Retinal pigment epithelial cell (primary cell): ENCODE measurements at regions not wholly inside any gene's neighbourhood (a gene's known extent, or its start where the extent isn't known, plus 50 kb on each side); places are given as distances from the start of the nearest gene placed in this dataset.

Experiments
- DNase-seq: peaks from one replicate; pipeline ENCODE4 v3.0.0-alpha.2; 2010; ENCODE audit warnings: low read depth
- H3K4me3 ChIP-seq: 2 replicates; pipeline ENCODE4 v1.5.1; 2011; ENCODE audit warnings: mild to moderate bottlenecking, low read length, control low read depth, moderate library complexity
- TF ChIP-seq, protein P1 (sequence below): conservative IDR thresholded peaks from 2 replicates; pipeline ENCODE4 v1.5.1; 2011; ENCODE audit warnings: low read depth, low read length, control low read depth, inconsistent platforms

GRCh38 chr9:135224921-135225541, 137.6 kb downstream of the OLFM1 start:
- TF ChIP-seq, protein P1, sequence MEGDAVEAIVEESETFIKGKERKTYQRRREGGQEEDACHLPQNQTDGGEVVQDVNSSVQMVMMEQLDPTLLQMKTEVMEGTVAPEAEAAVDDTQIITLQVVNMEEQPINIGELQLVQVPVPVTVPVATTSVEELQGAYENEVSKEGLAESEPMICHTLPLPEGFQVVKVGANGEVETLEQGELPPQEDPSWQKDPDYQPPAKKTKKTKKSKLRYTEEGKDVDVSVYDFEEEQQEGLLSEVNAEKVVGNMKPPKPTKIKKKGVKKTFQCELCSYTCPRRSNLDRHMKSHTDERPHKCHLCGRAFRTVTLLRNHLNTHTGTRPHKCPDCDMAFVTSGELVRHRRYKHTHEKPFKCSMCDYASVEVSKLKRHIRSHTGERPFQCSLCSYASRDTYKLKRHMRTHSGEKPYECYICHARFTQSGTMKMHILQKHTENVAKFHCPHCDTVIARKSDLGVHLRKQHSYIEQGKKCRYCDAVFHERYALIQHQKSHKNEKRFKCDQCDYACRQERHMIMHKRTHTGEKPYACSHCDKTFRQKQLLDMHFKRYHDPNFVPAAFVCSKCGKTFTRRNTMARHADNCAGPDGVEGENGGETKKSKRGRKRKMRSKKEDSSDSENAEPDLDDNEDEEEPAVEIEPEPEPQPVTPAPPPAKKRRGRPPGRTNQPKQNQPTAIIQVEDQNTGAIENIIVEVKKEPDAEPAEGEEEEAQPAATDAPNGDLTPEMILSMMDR, result no peak
- no peak overlapping the region for H3K4me3 ChIP-seq
- no peak for DNase-seq

GRCh38 chr9:135225619-135226228, 138.3 kb downstream of the OLFM1 start:
- TF ChIP-seq, protein P1, result no peak
- no peak for DNase-seq
- no peak overlapping the region for H3K4me3 ChIP-seq

GRCh38 chr9:135226369-135227050, 139.0 kb downstream of the OLFM1 start:
- TF ChIP-seq, protein P1, result no peak
- no peak for DNase-seq
- no peak overlapping the region for H3K4me3 ChIP-seq

GRCh38 chr9:135227641-135228251, 140.3 kb downstream of the OLFM1 start:
- DNase-seq, result no peak
- TF ChIP-seq, protein P1, result no peak
- H3K4me3 ChIP-seq, result no peak overlapping the region

DNA sequence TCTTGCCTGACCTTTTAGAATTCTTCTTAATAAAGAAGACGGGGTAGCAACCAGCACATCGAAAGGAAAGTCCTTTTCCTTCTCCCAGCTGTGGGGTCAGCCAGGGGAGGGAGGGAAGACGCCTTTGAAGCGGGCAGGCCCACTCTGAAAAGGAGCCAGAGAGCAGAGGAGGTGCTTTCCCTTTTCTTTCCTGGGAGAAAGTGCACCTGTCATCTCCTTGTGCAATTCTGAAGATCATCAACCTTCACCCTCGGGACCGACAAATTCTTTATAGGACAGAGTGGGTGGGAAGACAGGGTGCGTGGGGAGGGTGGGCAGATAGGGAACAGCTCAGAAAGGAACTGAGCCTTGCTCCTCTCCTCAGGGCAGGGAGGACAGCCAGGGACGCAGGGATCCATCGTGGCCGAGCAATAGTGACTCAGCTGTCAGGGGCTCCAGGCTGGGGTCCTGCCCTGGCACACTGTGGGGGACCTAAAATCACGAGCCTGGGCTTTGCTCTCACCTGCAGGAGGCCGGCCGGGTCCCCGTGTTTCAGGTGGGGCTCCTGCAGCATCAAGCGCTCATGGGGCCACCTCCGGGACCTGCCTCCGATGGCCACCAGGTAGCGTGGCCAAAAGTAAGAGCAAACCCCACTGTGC, 141.0 kb downstream of the OLFM1 start:
- DNase-seq, result no peak
- TF ChIP-seq, protein P1, result no peak
- H3K4me3 ChIP-seq, result no peak overlapping the region

GRCh38 chr9:135228983-135229625, 141.6 kb downstream of the OLFM1 start:
- TF ChIP-seq, protein P1, result no peak
- H3K4me3 ChIP-seq, result no peak overlapping the region
- no peak for DNase-seq
